AG09319 (cell line): ENCODE measurements at regions not wholly inside any gene's neighbourhood (a gene's known extent, or its start where the extent isn't known, plus 50 kb on each side); places are given as distances from the start of the nearest gene placed in this dataset.

Experiments used
- DNase-seq: peaks from one replicate; pipeline ENCODE4 v3.0.0-alpha.2; 2010; ENCODE audit warnings: low read depth; ENCODE audit errors: extremely low read depth
- TF ChIP-seq, protein P1 (sequence below): IDR thresholded peaks from 2 replicates; pipeline ENCODE4 v1.5.1; 2011; ENCODE audit warnings: low read depth, mild to moderate bottlenecking, inconsistent platforms, low read length, moderate library complexity

GRCh38 chr12:84186433-84186832 is 726.2 kb downstream of the SLC6A15 start:
- TF ChIP-seq, protein P1, sequence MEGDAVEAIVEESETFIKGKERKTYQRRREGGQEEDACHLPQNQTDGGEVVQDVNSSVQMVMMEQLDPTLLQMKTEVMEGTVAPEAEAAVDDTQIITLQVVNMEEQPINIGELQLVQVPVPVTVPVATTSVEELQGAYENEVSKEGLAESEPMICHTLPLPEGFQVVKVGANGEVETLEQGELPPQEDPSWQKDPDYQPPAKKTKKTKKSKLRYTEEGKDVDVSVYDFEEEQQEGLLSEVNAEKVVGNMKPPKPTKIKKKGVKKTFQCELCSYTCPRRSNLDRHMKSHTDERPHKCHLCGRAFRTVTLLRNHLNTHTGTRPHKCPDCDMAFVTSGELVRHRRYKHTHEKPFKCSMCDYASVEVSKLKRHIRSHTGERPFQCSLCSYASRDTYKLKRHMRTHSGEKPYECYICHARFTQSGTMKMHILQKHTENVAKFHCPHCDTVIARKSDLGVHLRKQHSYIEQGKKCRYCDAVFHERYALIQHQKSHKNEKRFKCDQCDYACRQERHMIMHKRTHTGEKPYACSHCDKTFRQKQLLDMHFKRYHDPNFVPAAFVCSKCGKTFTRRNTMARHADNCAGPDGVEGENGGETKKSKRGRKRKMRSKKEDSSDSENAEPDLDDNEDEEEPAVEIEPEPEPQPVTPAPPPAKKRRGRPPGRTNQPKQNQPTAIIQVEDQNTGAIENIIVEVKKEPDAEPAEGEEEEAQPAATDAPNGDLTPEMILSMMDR: no peak
- DNase-seq: no peak

- TF ChIP-seq, protein P1: no peak
- no peak for DNase-seq
These were observed 729.0 kb downstream of the SLC6A15 start for GRCh38 chr12:84183576-84183975.

GRCh38 chr12:84174115-84174514 is 738.5 kb downstream of the SLC6A15 start:
- TF ChIP-seq, protein P1: no peak
- no peak for DNase-seq

GRCh38 chr12:84172823-84173424 is 739.7 kb downstream of the SLC6A15 start:
- TF ChIP-seq, protein P1: no peak

GRCh38 chr12:84166812-84167211 is 745.8 kb downstream of the SLC6A15 start:
- TF ChIP-seq, protein P1: no peak
- DNase-seq: no peak

More at GRCh38 chr12:84172823-84173424, 739.7 kb downstream of the SLC6A15 start:
- no peak for DNase-seq

- DNase-seq: no peak
- TF ChIP-seq, protein P1: no peak
These were observed 746.5 kb downstream of the SLC6A15 start for GRCh38 chr12:84165998-84166571.

- TF ChIP-seq, protein P1: peak; percentile 8
- peak; percentile 29 for DNase-seq
These were observed 751.3 kb downstream of the SLC6A15 start for GRCh38 chr12:84161296-84161695.
